Superior temporal gyrus (tissue), 1 donor: ENCODE measurements at regions not wholly inside any gene's neighbourhood (a gene's known extent, or its start where the extent isn't known, plus 50 kb on each side); places are given as distances from the start of the nearest gene placed in this dataset.

Experiments used
- DNase-seq: peaks from one replicate; pipeline ENCODE4 v3.0.0-alpha.2; 2016; ENCODE audit errors: extremely low spot score

GRCh38 chr4:111793433-111794091 is 351.7 kb upstream of the FAM241A start:
- DNase-seq, result no peak

GRCh38 chr4:111797455-111798163 is 347.6 kb upstream of the FAM241A start:
- no peak for DNase-seq

GRCh38 chr4:111798840-111799239 is 346.4 kb upstream of the FAM241A start:
- DNase-seq, result no peak

GRCh38 chr4:111800551-111800950 is 344.7 kb upstream of the FAM241A start:
- DNase-seq, result no peak

GRCh38 chr4:111802191-111802590 is 343.1 kb upstream of the FAM241A start:
- no peak for DNase-seq

GRCh38 chr4:111806331-111806730 is 338.9 kb upstream of the FAM241A start:
- no peak for DNase-seq

- no peak for DNase-seq
Measured at GRCh38 chr4:111807576-111807975, 337.7 kb upstream of the FAM241A start.

GRCh38 chr4:111808174-111808573 is 337.1 kb upstream of the FAM241A start:
- DNase-seq, result no peak

GRCh38 chr4:111811661-111812060 is 333.6 kb upstream of the FAM241A start:
- no peak for DNase-seq

GRCh38 chr4:111812114-111812513 is 333.1 kb upstream of the FAM241A start:
- DNase-seq, result no peak

GRCh38 chr4:111812760-111813159 is 332.5 kb upstream of the FAM241A start:
- no peak for DNase-seq

- DNase-seq, result no peak
Measured at GRCh38 chr4:111813555-111814140, 331.6 kb upstream of the FAM241A start.

GRCh38 chr4:111814961-111815360 is 330.3 kb upstream of the FAM241A start:
- DNase-seq, result no peak

GRCh38 chr4:111821342-111821741 is 323.9 kb upstream of the FAM241A start:
- no peak for DNase-seq

GRCh38 chr4:111836601-111837000 is 308.7 kb upstream of the FAM241A start:
- DNase-seq, result no peak

GRCh38 chr4:111837761-111838160 is 307.5 kb upstream of the FAM241A start:
- DNase-seq, result no peak

GRCh38 chr4:111838406-111838930 is 306.8 kb upstream of the FAM241A start:
- DNase-seq, result peak; percentile 38

GRCh38 chr4:111839141-111839540 is 306.1 kb upstream of the FAM241A start:
- DNase-seq, result peak; percentile 67

- no peak for DNase-seq
Measured at GRCh38 chr4:111842336-111842735, 302.9 kb upstream of the FAM241A start.

GRCh38 chr4:111847296-111848008 is 297.8 kb upstream of the FAM241A start:
- DNase-seq, result no peak

GRCh38 chr4:111849746-111850284 is 295.4 kb upstream of the FAM241A start:
- no peak for DNase-seq
